Caco-2 (cell line): ENCODE measurements at regions not wholly inside any gene's neighbourhood (a gene's known extent, or its start where the extent isn't known, plus 50 kb on each side); places are given as distances from the start of the nearest gene placed in this dataset.

Experiments used
- BruUV-seq: library from RNA; stranded (reverse); fragments of 400-500 nt; replicated peaks from 2 replicates; lab custom pipeline; 2021; lab: Mats Ljungman, UMichigan
- CTCF ChIA-PET: fragments of 300-600 bp; sonication (Branson Sonifier 250); formaldehyde crosslinking; loops from one replicate; lab custom pipeline; 2022; ENCODE audit warnings: antibody characterized with exemption; lab: Charles Lee
- POLR2A ChIA-PET: fragments of 300-600 bp; sonication (Branson Sonifier 250); formaldehyde crosslinking; loops from one replicate; lab custom pipeline; 2022; ENCODE audit warnings: antibody characterized with exemption; lab: Charles Lee
- DNase-seq, 2 experiments: peaks; one replicate each; pipeline versions ENCODE4 v3.0.0 to v3.0.0-alpha.2; 2020 to 2022
- H3K27me3 ChIP-seq: replicated peaks from 2 replicates; pipeline ENCODE4 v1.6.0; 2011; ENCODE audit warnings: low read length; ENCODE audit not compliant: control insufficient read depth, insufficient read depth
- H3K36me3 ChIP-seq: 2 replicates; pipeline ENCODE4 v1.5.1; 2011; ENCODE audit warnings: low read length; ENCODE audit not compliant: control insufficient read depth, insufficient read depth
- H3K4me1 ChIP-seq: fragments of 250-450 bp; sonication (Bioruptor Pico); 2 replicates; pipeline ENCODE4 v1.5.1; 2020; ENCODE audit warnings: mild to moderate bottlenecking
- H3K4me3 ChIP-seq: 2 replicates; pipeline ENCODE4 v1.5.1; 2011; ENCODE audit warnings: low read depth, mild to moderate bottlenecking, control low read depth, low read length
- H3K9me3 ChIP-seq: fragments of 250-450 bp; sonication (Bioruptor Pico); 2 replicates; pipeline ENCODE4 v1.5.1; 2020; ENCODE audit warnings: mild to moderate bottlenecking, moderate library complexity
- H3K27ac Mint-ChIP-seq: one replicate; pipeline ENCODE4 v1.8.0; 2022; ENCODE audit warnings: mixed read lengths; ENCODE audit not compliant: unreplicated experiment
- H3K27me3 Mint-ChIP-seq: one replicate; pipeline ENCODE4 v1.8.0; 2022; ENCODE audit warnings: mixed read lengths; ENCODE audit not compliant: insufficient read depth, unreplicated experiment
- H3K36me3 Mint-ChIP-seq: one replicate; pipeline ENCODE4 v1.8.0; 2022; ENCODE audit warnings: mild to moderate bottlenecking, mixed read lengths; ENCODE audit not compliant: insufficient read depth, unreplicated experiment
- H3K4me1 Mint-ChIP-seq: one replicate; pipeline ENCODE4 v1.8.0; 2022; ENCODE audit warnings: low read depth, mixed read lengths; ENCODE audit not compliant: unreplicated experiment
- H3K4me3 Mint-ChIP-seq: one replicate; pipeline ENCODE4 v1.8.0; 2022; ENCODE audit warnings: mild to moderate bottlenecking, moderate library complexity, mixed read lengths; ENCODE audit not compliant: unreplicated experiment
- H3K9me3 Mint-ChIP-seq: one replicate; pipeline ENCODE4 v1.8.0; 2022; ENCODE audit warnings: mixed read lengths; ENCODE audit not compliant: unreplicated experiment
- intact Hi-C: fragments of 100-400 bp; cut with micrococcal nuclease; formaldehyde crosslinking; loops from one replicate; pipeline ENCODE4 v1.10.0; 2022; ENCODE audit not compliant: unreplicated experiment
- TF ChIP-seq, protein P1 (sequence below), 2 experiments: fragments of 200-600 bp in 1 of 2; IDR thresholded peaks; 1 replicate in 1 of 2; 2 replicates in 1 of 2; pipeline versions ENCODE4 v1.5.1 to v1.8.0; 2011 to 2022; ENCODE audit warnings: antibody characterized with exemption in 1 of 2, control low read depth in 1 of 2, inconsistent platforms in 1 of 2, low read depth in 1 of 2, low read length in 1 of 2, mild to moderate bottlenecking in 1 of 2, moderate library complexity in 1 of 2; ENCODE audit not compliant: insufficient read depth in 1 of 2, severe bottlenecking in 1 of 2, unreplicated experiment in 1 of 2

DNA sequence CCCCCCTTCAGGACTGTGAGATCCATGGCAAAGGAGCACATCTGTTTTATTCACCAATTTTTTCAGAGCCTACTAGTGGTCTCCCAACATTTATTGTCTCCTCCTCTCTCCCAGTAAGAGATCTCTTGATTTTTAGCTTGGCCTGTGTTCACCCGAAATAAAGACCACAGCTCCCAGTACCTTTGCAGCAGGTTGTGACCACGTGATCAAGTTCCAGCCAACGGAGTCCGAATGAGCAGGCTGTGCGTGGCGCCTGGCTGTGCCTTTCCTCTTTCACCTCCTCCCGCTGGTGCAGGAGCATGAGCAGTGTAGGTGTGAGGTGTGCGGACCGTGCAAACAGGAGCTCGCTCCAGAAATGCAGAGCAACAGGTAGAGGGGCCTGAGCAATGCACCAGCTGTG is 143.6 kb upstream of the GLI2 start:
- H3K27me3 Mint-ChIP-seq: no peaks in the 10 kb centered on the region

DNA sequence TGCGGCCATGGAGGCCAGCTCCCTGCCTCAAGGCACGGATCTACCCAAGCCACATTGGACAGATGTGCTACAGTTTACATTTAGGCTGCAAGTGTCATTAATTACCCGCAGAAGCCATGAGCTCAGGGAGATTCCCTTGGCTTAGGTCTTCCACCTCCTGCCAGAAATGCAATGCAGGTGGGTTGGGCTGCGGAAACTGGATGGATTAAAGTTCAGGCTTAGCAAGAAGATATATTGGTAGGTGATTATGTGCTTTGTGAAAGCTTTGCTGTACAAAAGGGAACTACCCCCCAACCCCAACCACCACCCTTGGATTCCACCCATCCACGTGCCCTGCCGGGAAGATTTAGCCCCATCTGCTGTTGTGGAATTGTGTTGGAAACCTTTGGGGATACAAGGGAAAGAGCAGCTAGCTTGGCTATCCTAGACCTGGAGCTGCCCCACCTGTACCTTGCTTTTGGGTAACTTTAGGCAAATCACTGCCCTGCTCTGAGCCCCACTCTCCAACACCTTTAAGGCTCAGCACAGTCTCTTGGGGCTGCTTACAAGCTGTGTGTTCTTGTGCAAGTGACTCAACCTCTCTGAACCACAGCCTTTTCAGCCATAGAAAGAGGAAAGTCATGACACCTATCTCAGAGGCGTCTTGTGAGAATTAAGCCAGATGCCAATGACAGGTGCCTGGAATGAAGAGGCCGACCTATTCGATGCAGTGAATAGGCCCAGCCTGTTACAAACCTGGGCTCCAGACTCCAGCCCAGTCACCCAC is 141.6 kb upstream of the GLI2 start:
- no peaks in the 10 kb centered on the region for H3K36me3 Mint-ChIP-seq
- POLR2A ChIA-PET: no interaction called here
- no peak overlapping the region for H3K27ac Mint-ChIP-seq
- peaks cover 14% of the 10 kb centered on the region for H3K4me1 ChIP-seq
- DNase-seq: no peak
- CTCF ChIA-PET: interaction anchor here (1.1 to 1.2 kb wide), 2 partner anchors 39 to 251 kb away, joined by 4 read pairs; no protein-coding TSS in a partner anchor
- H3K36me3 ChIP-seq: no peaks in the 10 kb centered on the region
- no peaks in the 10 kb centered on the region for H3K27me3 Mint-ChIP-seq
- H3K4me3 ChIP-seq: no peak overlapping the region
- TF ChIP-seq, protein P1, sequence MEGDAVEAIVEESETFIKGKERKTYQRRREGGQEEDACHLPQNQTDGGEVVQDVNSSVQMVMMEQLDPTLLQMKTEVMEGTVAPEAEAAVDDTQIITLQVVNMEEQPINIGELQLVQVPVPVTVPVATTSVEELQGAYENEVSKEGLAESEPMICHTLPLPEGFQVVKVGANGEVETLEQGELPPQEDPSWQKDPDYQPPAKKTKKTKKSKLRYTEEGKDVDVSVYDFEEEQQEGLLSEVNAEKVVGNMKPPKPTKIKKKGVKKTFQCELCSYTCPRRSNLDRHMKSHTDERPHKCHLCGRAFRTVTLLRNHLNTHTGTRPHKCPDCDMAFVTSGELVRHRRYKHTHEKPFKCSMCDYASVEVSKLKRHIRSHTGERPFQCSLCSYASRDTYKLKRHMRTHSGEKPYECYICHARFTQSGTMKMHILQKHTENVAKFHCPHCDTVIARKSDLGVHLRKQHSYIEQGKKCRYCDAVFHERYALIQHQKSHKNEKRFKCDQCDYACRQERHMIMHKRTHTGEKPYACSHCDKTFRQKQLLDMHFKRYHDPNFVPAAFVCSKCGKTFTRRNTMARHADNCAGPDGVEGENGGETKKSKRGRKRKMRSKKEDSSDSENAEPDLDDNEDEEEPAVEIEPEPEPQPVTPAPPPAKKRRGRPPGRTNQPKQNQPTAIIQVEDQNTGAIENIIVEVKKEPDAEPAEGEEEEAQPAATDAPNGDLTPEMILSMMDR (IDR thresholded peaks at IDR 0.05; ENCODE audit: insufficient read depth in 1 of 2, low read depth in 1 of 2, low read length in 1 of 2, severe bottlenecking in 1 of 2, unreplicated experiment in 1 of 2): no peak
- intact Hi-C loops: no loop called here
- H3K4me1 Mint-ChIP-seq: peaks cover 17% of the 10 kb centered on the region
- no peaks in the 10 kb centered on the region for H3K9me3 Mint-ChIP-seq
- no peak overlapping the region for H3K4me3 Mint-ChIP-seq
- BruUV-seq: no TSS peak
- no peaks in the 10 kb centered on the region for H3K9me3 ChIP-seq
- no peaks in the 10 kb centered on the region for H3K27me3 ChIP-seq

More for the DNA sequence above, 143.6 kb upstream of the GLI2 start:
- Histone ChIP-seq H3K9me3 (no peaks in the 10 kb centered on the region), H3K4me3 (no peak overlapping the region), H3K27me3 (no peaks in the 10 kb centered on the region), H3K4me1 (peaks cover 14% of the 10 kb centered on the region), H3K36me3 (no peaks in the 10 kb centered on the region)
- no TSS peak for BruUV-seq
- no peak overlapping the region for H3K27ac Mint-ChIP-seq
- peaks cover 24% of the 10 kb centered on the region for H3K4me1 Mint-ChIP-seq
- H3K9me3 Mint-ChIP-seq: no peaks in the 10 kb centered on the region
- CTCF ChIA-PET: interaction anchor here (0.6 kb wide), 1 partner anchor 126 kb away, joined by 3 read pairs; no protein-coding TSS in a partner anchor
- H3K36me3 Mint-ChIP-seq: no peaks in the 10 kb centered on the region
- intact Hi-C loops: no loop called here
- POLR2A ChIA-PET: no interaction called here
- no peak overlapping the region for H3K4me3 Mint-ChIP-seq
- TF ChIP-seq, protein P1 (IDR thresholded peaks at IDR 0.05; ENCODE audit: insufficient read depth in 1 of 2, low read depth in 1 of 2, low read length in 1 of 2, severe bottlenecking in 1 of 2, unreplicated experiment in 1 of 2): no peak
- DNase-seq: no peak

DNA sequence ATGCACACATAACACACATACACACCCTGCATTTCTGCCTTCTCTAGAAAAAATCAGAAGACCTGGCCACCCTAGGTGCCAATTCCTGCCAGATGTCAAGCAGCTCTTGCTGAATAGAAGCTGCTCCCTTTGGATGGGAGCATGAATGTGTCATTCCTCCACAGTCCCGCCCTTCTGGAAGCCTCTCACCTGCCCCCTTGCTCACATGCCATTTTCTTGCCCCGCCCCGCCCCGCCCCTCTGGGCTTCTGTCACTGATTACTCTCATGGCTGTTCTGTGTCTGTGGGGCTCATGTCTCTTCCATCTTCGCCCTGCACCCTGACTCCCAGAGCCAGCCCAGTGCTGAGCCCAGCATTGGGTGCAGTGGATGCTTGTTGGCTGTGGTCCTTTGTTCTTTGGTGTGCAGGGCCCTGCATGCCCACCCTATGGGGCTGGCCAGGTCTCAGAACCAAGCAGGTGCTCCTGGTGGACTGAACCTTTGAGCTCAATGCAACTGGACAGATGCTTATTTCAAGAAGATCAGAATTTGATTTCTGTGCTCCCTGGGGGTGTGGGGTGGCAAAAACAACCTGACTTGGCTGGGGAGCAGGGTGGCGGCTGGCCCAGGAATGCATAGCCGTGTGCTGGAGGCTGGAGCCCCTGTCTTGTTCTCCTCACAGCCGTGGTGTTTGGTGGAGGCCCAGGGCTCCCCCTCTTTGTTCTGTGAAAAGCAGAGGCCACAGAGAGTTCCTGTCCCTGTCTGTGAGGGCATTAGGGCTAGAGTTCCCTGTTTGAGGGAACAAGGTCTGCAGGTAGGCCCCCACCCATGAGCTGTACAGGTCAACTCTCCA is 140.6 kb upstream of the GLI2 start:
- Mint-ChIP-seq H3K4me1 (peaks cover 14% of the 10 kb centered on the region), H3K4me3 (no peak overlapping the region), H3K36me3 (no peaks in the 10 kb centered on the region), H3K27me3 (no peaks in the 10 kb centered on the region), H3K9me3 (no peaks in the 10 kb centered on the region), H3K27ac (no peak overlapping the region)
- ChIA-PET POLR2A (no interaction called here), CTCF (interaction anchor here (1.1 to 1.2 kb wide), 2 partner anchors 40 to 252 kb away, joined by 4 read pairs; no protein-coding TSS in a partner anchor)
- no peak overlapping the region for H3K4me3 ChIP-seq
- intact Hi-C loops: no loop called here
- no peaks in the 10 kb centered on the region for H3K9me3 ChIP-seq
- TF ChIP-seq, protein P1 (IDR thresholded peaks at IDR 0.05; ENCODE audit: insufficient read depth in 1 of 2, low read depth in 1 of 2, low read length in 1 of 2, severe bottlenecking in 1 of 2, unreplicated experiment in 1 of 2): no peak
- no TSS peak for BruUV-seq
- no peaks in the 10 kb centered on the region for H3K36me3 ChIP-seq
- peak; percentile 66 to 83 for DNase-seq
- no peaks in the 10 kb centered on the region for H3K27me3 ChIP-seq
- H3K4me1 ChIP-seq: peaks cover 10% of the 10 kb centered on the region; the same call in 1 of the 2 replicates
